ENCODE measurements at regions not wholly inside any gene's neighbourhood (a gene's known extent, or its start where the extent isn't known, plus 50 kb on each side); places are given as distances from the start of the nearest gene placed in this dataset.

GRCh38 chr17:70235252-70235651 is 65.9 kb downstream of the KCNJ2 start:
- no peak for TF ChIP-seq POLR2A (IDR thresholded peaks at IDR 0.05; ENCODE audit: low read depth, low read length)
- TF ChIP-seq POLR2AphosphoS5 (IDR thresholded peaks at IDR 0.05; ENCODE audit: low read depth, low read length), result no peak
- no peak for TF ChIP-seq TAF1 (IDR thresholded peaks at IDR 0.05; ENCODE audit: borderline replicate concordance, low read depth, low read length)
